GM23338 (cell line): ENCODE measurements at regions not wholly inside any gene's neighbourhood (a gene's known extent, or its start where the extent isn't known, plus 50 kb on each side); places are given as distances from the start of the nearest gene placed in this dataset.

Source experiments
- ATAC-seq: fragments of 200-7000 bp; cut with Tn5 transposase; 3 replicates; pipeline ENCODE4 v1.9.1; 2020
- DNase-seq: peaks from one replicate; pipeline ENCODE4 v3.0.0-alpha.2; 2015; ENCODE audit warnings: low spot score
- H2AFZ ChIP-seq: fragments of 200-600 bp; sonication (generic); 2 replicates; pipeline ENCODE4 v1.8.0; 2016; ENCODE audit warnings: antibody characterized with exemption, mild to moderate bottlenecking, moderate library complexity
- H3F3A ChIP-seq: fragments of 200-600 bp; sonication (generic); replicated peaks from 2 replicates; pipeline ENCODE4 v1.8.0; 2017; ENCODE audit warnings: antibody characterized with exemption, mixed run types, low read depth
- H3K27ac ChIP-seq: fragments of 200-600 bp; sonication (generic); 2 replicates; pipeline ENCODE4 v1.6.1; 2016; ENCODE audit warnings: low read depth
- H3K27me3 ChIP-seq: fragments of 200-600 bp; sonication (generic); 2 replicates; pipeline ENCODE4 v1.8.0; 2016; ENCODE audit warnings: mild to moderate bottlenecking, mixed run types, moderate library complexity; ENCODE audit not compliant: insufficient read depth
- H3K36me3 ChIP-seq: fragments of 200-600 bp; sonication (generic); 2 replicates; pipeline ENCODE4 v1.8.0; 2016; ENCODE audit warnings: mild to moderate bottlenecking; ENCODE audit not compliant: insufficient read depth
- H3K4me1 ChIP-seq: fragments of 200-600 bp; sonication (generic); 2 replicates; pipeline ENCODE4 v1.8.0; 2016; ENCODE audit warnings: mild to moderate bottlenecking, moderate library complexity; ENCODE audit not compliant: insufficient read depth
- H3K4me2 ChIP-seq: fragments of 200-600 bp; sonication (generic); 2 replicates; pipeline ENCODE4 v1.7.1; 2017; ENCODE audit warnings: mixed run types
- H3K4me3 ChIP-seq: fragments of 200-600 bp; sonication (generic); 2 replicates; pipeline ENCODE4 v1.6.1; 2016; ENCODE audit warnings: mixed run types
- H3K79me2 ChIP-seq: fragments of 200-600 bp; sonication (generic); replicated peaks from 2 replicates; pipeline ENCODE4 v1.8.0; 2017; ENCODE audit warnings: mild to moderate bottlenecking; ENCODE audit not compliant: insufficient read depth
- H3K9me2 ChIP-seq: fragments of 200-600 bp; sonication (generic); 2 replicates; pipeline ENCODE4 v1.8.0; 2017; ENCODE audit not compliant: insufficient read depth
- H4K20me1 ChIP-seq: fragments of 200-600 bp; sonication (generic); replicated peaks from 2 replicates; pipeline ENCODE4 v1.8.0; 2017; ENCODE audit warnings: mild to moderate bottlenecking; ENCODE audit not compliant: insufficient read depth
- H3K27ac Mint-ChIP-seq: 2 replicates; pipeline ENCODE4 v1.8.0; 2020; ENCODE audit warnings: inconsistent platforms, mild to moderate bottlenecking, moderate library complexity, mixed read lengths
- H3K27me3 Mint-ChIP-seq: 3 replicates; pipeline ENCODE4 v1.8.0; 2022; ENCODE audit warnings: low read depth, mild to moderate bottlenecking, moderate library complexity, mixed read lengths, inconsistent platforms; ENCODE audit not compliant: insufficient read depth, poor library complexity
- H3K36me3 Mint-ChIP-seq: 3 replicates; pipeline ENCODE4 v1.8.0; 2021; ENCODE audit warnings: low read depth, mild to moderate bottlenecking, inconsistent platforms, moderate library complexity, mixed read lengths
- H3K4me1 Mint-ChIP-seq: 3 replicates; pipeline ENCODE4 v1.8.0; 2020; ENCODE audit warnings: mild to moderate bottlenecking, inconsistent platforms, mixed read lengths
- H3K4me3 Mint-ChIP-seq: 3 replicates; pipeline ENCODE4 v1.8.0; 2021; ENCODE audit warnings: moderate library complexity, mild to moderate bottlenecking, inconsistent platforms, mixed read lengths
- H3K9me3 Mint-ChIP-seq: 3 replicates; pipeline ENCODE4 v1.8.0; 2020; ENCODE audit warnings: moderate library complexity, mild to moderate bottlenecking, inconsistent platforms, mixed read lengths
- EZH2 ChIP-seq: fragments of 200-600 bp; sonication (generic); IDR thresholded peaks from one replicate; pipeline ENCODE4 v1.8.0; 2017; ENCODE audit warnings: antibody characterized with exemption, mild to moderate bottlenecking, low read depth; ENCODE audit not compliant: unreplicated experiment
- JUNB ChIP-seq: IDR thresholded peaks from one replicate; pipeline ENCODE4 v1.6.1; 2016; ENCODE audit warnings: antibody characterized with exemption; ENCODE audit not compliant: unreplicated experiment
- NANOG ChIP-seq: IDR thresholded peaks from 2 replicates; pipeline ENCODE4 v1.6.1; 2016; ENCODE audit warnings: antibody characterized with exemption, borderline replicate concordance
- POLR2AphosphoS5 ChIP-seq: IDR thresholded peaks from 2 replicates; pipeline ENCODE4 v1.6.1; 2016; ENCODE audit warnings: antibody characterized with exemption, low read depth
- STAT1 ChIP-seq: IDR thresholded peaks from one replicate; pipeline ENCODE4 v1.6.1; 2016; ENCODE audit warnings: antibody characterized with exemption; ENCODE audit not compliant: unreplicated experiment
- ZNF114 ChIP-seq: fragments of 250-450 bp; sonication (Bioruptor Pico); IDR thresholded peaks from 2 replicates; pipeline ENCODE4 v1.5.0; 2020; ENCODE audit warnings: mild to moderate bottlenecking, moderate library complexity
- ZNF331 ChIP-seq: fragments of 250-450 bp; sonication (Bioruptor Pico); IDR thresholded peaks from 2 replicates; pipeline ENCODE4 v1.5.0; 2020; ENCODE audit warnings: low read depth, mild to moderate bottlenecking, moderate library complexity
- TF ChIP-seq, protein P1 (sequence below): fragments of 250-450 bp; sonication (Bioruptor Pico); IDR thresholded peaks from 2 replicates; pipeline ENCODE4 v1.5.0; 2020; ENCODE audit warnings: mild to moderate bottlenecking, moderate library complexity
- TF ChIP-seq, protein P2 (sequence below): IDR thresholded peaks from one replicate; pipeline ENCODE4 v1.6.1; 2018; ENCODE audit warnings: antibody characterized with exemption; ENCODE audit not compliant: unreplicated experiment
- TF ChIP-seq, protein P3 (sequence below), 2 experiments: fragments of 200-600 bp in 1 of 2; sonication (generic) in 1 of 2; conservative IDR thresholded peaks; 2 replicates each; pipeline versions ENCODE4 v1.5.1 to v1.6.1; 2016 to 2017; ENCODE audit warnings: antibody characterized with exemption in 2 of 2, low read depth in 2 of 2, mild to moderate bottlenecking in 2 of 2, moderate library complexity in 1 of 2

DNA sequence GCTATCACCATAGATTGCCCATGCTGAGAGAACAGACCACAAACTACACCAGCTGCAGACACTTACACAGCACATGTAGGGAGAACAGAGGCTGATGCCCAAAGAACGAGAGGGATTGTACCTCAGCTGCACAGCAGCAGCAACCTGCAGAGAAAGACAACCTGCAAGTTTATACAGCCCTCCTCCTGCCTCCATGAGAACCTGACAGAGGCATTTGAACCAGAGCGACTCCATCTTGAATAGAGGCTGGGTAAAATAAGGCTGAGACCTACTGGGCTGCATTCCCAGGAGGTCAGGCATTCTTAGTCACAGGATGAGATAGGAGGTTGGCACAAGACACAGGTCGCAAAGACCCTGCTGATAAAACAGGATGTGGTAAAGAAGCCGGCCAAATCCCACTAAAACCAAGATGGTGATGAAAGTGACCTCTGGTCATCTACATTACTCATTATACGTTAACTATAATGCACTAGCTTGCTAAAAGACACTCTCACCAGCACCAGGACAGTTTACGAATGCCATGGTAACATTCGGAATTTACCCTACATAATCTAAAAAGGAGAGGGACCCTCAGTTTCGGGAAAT, 262.4 kb upstream of the HMGA2 start:
- H3K4me2 ChIP-seq = no peak overlapping the region
- no peak overlapping the region for H3K4me3 Mint-ChIP-seq
- no peaks in the 10 kb centered on the region for H3K27me3 ChIP-seq
- no peak for ATAC-seq
- H3K27ac ChIP-seq = no peak overlapping the region
- no peak overlapping the region for H3K27ac Mint-ChIP-seq
- peaks cover 9% of the 10 kb centered on the region for H3K9me2 ChIP-seq
- no peaks in the 10 kb centered on the region for H3F3A ChIP-seq
- no peak overlapping the region for H3K4me3 ChIP-seq
- no peaks in the 10 kb centered on the region for H3K36me3 ChIP-seq
- H2AFZ ChIP-seq = no peak overlapping the region
- no peak for TF ChIP-seq EZH2
- TF ChIP-seq NANOG = no peak
- TF ChIP-seq POLR2AphosphoS5 = no peak
- TF ChIP-seq ZNF114 (CRISPR knock-in tag) = no peak
- TF ChIP-seq, protein P1, sequence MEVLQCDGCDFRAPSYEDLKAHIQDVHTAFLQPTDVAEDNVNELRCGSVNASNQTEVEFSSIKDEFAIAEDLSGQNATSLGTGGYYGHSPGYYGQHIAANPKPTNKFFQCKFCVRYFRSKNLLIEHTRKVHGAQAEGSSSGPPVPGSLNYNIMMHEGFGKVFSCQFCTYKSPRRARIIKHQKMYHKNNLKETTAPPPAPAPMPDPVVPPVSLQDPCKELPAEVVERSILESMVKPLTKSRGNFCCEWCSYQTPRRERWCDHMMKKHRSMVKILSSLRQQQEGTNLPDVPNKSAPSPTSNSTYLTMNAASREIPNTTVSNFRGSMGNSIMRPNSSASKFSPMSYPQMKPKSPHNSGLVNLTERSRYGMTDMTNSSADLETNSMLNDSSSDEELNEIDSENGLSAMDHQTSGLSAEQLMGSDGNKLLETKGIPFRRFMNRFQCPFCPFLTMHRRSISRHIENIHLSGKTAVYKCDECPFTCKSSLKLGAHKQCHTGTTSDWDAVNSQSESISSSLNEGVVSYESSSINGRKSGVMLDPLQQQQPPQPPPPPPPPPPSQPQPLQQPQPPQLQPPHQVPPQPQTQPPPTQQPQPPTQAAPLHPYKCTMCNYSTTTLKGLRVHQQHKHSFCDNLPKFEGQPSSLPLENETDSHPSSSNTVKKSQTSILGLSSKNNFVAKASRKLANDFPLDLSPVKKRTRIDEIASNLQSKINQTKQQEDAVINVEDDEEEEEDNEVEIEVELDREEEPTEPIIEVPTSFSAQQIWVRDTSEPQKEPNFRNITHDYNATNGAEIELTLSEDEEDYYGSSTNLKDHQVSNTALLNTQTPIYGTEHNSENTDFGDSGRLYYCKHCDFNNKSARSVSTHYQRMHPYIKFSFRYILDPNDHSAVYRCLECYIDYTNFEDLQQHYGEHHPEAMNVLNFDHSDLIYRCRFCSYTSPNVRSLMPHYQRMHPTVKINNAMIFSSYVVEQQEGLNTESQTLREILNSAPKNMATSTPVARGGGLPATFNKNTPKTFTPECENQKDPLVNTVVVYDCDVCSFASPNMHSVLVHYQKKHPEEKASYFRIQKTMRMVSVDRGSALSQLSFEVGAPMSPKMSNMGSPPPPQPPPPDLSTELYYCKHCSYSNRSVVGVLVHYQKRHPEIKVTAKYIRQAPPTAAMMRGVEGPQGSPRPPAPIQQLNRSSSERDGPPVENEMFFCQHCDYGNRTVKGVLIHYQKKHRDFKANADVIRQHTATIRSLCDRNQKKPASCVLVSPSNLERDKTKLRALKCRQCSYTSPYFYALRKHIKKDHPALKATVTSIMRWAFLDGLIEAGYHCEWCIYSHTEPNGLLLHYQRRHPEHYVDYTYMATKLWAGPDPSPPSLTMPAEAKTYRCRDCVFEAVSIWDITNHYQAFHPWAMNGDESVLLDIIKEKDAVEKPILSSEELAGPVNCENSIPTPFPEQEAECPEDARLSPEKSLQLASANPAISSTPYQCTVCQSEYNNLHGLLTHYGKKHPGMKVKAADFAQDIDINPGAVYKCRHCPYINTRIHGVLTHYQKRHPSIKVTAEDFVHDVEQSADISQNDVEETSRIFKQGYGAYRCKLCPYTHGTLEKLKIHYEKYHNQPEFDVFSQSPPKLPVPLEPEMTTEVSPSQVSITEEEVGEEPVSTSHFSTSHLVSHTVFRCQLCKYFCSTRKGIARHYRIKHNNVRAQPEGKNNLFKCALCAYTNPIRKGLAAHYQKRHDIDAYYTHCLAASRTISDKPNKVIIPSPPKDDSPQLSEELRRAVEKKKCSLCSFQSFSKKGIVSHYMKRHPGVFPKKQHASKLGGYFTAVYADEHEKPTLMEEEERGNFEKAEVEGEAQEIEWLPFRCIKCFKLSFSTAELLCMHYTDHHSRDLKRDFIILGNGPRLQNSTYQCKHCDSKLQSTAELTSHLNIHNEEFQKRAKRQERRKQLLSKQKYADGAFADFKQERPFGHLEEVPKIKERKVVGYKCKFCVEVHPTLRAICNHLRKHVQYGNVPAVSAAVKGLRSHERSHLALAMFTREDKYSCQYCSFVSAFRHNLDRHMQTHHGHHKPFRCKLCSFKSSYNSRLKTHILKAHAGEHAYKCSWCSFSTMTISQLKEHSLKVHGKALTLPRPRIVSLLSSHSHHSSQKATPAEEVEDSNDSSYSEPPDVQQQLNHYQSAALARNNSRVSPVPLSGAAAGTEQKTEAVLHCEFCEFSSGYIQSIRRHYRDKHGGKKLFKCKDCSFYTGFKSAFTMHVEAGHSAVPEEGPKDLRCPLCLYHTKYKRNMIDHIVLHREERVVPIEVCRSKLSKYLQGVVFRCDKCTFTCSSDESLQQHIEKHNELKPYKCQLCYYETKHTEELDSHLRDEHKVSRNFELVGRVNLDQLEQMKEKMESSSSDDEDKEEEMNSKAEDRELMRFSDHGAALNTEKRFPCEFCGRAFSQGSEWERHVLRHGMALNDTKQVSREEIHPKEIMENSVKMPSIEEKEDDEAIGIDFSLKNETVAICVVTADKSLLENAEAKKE = no peak
- no peak for TF ChIP-seq STAT1
- TF ChIP-seq, protein P2, sequence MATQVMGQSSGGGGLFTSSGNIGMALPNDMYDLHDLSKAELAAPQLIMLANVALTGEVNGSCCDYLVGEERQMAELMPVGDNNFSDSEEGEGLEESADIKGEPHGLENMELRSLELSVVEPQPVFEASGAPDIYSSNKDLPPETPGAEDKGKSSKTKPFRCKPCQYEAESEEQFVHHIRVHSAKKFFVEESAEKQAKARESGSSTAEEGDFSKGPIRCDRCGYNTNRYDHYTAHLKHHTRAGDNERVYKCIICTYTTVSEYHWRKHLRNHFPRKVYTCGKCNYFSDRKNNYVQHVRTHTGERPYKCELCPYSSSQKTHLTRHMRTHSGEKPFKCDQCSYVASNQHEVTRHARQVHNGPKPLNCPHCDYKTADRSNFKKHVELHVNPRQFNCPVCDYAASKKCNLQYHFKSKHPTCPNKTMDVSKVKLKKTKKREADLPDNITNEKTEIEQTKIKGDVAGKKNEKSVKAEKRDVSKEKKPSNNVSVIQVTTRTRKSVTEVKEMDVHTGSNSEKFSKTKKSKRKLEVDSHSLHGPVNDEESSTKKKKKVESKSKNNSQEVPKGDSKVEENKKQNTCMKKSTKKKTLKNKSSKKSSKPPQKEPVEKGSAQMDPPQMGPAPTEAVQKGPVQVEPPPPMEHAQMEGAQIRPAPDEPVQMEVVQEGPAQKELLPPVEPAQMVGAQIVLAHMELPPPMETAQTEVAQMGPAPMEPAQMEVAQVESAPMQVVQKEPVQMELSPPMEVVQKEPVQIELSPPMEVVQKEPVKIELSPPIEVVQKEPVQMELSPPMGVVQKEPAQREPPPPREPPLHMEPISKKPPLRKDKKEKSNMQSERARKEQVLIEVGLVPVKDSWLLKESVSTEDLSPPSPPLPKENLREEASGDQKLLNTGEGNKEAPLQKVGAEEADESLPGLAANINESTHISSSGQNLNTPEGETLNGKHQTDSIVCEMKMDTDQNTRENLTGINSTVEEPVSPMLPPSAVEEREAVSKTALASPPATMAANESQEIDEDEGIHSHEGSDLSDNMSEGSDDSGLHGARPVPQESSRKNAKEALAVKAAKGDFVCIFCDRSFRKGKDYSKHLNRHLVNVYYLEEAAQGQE = no peak
- TF ChIP-seq, protein P3, sequence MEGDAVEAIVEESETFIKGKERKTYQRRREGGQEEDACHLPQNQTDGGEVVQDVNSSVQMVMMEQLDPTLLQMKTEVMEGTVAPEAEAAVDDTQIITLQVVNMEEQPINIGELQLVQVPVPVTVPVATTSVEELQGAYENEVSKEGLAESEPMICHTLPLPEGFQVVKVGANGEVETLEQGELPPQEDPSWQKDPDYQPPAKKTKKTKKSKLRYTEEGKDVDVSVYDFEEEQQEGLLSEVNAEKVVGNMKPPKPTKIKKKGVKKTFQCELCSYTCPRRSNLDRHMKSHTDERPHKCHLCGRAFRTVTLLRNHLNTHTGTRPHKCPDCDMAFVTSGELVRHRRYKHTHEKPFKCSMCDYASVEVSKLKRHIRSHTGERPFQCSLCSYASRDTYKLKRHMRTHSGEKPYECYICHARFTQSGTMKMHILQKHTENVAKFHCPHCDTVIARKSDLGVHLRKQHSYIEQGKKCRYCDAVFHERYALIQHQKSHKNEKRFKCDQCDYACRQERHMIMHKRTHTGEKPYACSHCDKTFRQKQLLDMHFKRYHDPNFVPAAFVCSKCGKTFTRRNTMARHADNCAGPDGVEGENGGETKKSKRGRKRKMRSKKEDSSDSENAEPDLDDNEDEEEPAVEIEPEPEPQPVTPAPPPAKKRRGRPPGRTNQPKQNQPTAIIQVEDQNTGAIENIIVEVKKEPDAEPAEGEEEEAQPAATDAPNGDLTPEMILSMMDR (conservative IDR thresholded peaks at IDR 0.05; ENCODE audit: low read depth in 2 of 2) = no peak
- no peak for TF ChIP-seq JUNB
- TF ChIP-seq ZNF331 = no peak
- H4K20me1 ChIP-seq = no peaks in the 10 kb centered on the region
- no peaks in the 10 kb centered on the region for H3K9me3 Mint-ChIP-seq
- H3K4me1 Mint-ChIP-seq = peaks cover 8% of the 10 kb centered on the region; the same call in 2 of the 3 replicates
- peaks cover 2% of the 10 kb centered on the region; the same call in 1 of the 2 replicates for H3K4me1 ChIP-seq
- H3K79me2 ChIP-seq = no peaks in the 10 kb centered on the region
- H3K27me3 Mint-ChIP-seq = peaks cover 5% of the 10 kb centered on the region
- no peaks in the 10 kb centered on the region for H3K36me3 Mint-ChIP-seq
- no peak for DNase-seq
